Activated T-helper 17 cell treated with anti-CD3 and anti-CD28 coated beads, Interleukin-2, amount 50 U/mL, for 72 hours (primary cell): ENCODE measurements at regions not wholly inside any gene's neighbourhood (a gene's known extent, or its start where the extent isn't known, plus 50 kb on each side); places are given as distances from the start of the nearest gene placed in this dataset.

Experiments used
- ATAC-seq: fragments of 150-1000 bp; cut with Tn5 transposase; replicated peaks from 2 replicates; pipeline ENCODE4 v1.10.0; 2021; ENCODE audit warnings: mild to moderate bottlenecking, moderate library complexity
- H3K27ac Mint-ChIP-seq: one replicate; pipeline ENCODE4 v1.8.0; 2022; ENCODE audit warnings: mixed read lengths
- H3K27me3 Mint-ChIP-seq: one replicate; pipeline ENCODE4 v1.8.0; 2022; ENCODE audit warnings: mixed read lengths
- H3K36me3 Mint-ChIP-seq: one replicate; pipeline ENCODE4 v1.8.0; 2022; ENCODE audit warnings: low read depth, mild to moderate bottlenecking, mixed read lengths
- H3K4me1 Mint-ChIP-seq: one replicate; pipeline ENCODE4 v1.8.0; 2022; ENCODE audit warnings: mixed read lengths
- H3K4me3 Mint-ChIP-seq: one replicate; pipeline ENCODE4 v1.8.0; 2022; ENCODE audit warnings: mild to moderate bottlenecking, mixed read lengths
- H3K9me3 Mint-ChIP-seq: one replicate; pipeline ENCODE4 v1.8.0; 2022; ENCODE audit warnings: mixed read lengths

DNA sequence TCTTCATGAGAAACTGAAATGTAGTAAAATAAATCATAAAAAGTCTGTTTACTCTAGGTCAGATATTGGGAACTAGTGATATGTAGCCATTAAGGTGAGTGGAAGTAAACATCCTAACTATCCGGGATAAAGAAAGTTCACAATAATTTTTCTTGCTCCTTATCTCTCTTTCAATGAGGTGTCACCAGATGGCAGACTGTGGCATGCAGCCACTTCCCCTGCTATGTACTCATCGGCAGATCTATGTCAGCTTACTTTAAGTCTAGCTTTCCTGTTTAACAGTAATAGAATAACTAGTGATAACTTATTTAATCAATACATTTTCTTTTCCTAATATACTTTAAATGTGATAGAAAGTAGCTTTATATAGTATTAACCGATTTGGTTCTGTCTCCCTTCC is 181.9 kb downstream of the NDFIP2 start:
- Mint-ChIP-seq H3K4me1 (no peaks in the 10 kb centered on the region), H3K36me3 (no peaks in the 10 kb centered on the region), H3K27me3 (peaks cover 12% of the 10 kb centered on the region), H3K9me3 (no peaks in the 10 kb centered on the region), H3K27ac (no peak overlapping the region), H3K4me3 (no peak overlapping the region)
- ATAC-seq: no peak

DNA sequence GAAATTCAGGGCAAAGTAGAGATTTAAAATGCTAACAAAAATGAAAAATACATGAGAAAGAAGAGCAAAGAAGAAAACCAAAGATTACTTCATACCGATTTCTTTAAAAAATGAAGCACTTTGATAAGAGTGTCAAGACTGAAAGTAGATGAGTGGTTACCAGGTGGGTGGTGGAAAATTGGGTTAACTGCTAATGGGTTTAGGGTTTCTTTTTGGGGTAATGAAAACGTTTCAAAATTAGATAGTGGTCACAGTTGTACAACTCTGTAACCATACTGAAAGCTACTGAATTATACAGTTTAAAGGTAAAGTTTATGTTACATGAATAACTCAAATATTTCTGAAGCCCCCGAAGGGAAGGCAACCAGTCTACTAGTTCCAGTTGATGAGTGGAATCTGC is 179.4 kb downstream of the NDFIP2 start:
- no peak for ATAC-seq
- Mint-ChIP-seq H3K36me3 (no peaks in the 10 kb centered on the region), H3K9me3 (no peaks in the 10 kb centered on the region), H3K4me1 (no peaks in the 10 kb centered on the region), H3K27ac (no peak overlapping the region), H3K4me3 (no peak overlapping the region), H3K27me3 (peaks cover 12% of the 10 kb centered on the region)

DNA sequence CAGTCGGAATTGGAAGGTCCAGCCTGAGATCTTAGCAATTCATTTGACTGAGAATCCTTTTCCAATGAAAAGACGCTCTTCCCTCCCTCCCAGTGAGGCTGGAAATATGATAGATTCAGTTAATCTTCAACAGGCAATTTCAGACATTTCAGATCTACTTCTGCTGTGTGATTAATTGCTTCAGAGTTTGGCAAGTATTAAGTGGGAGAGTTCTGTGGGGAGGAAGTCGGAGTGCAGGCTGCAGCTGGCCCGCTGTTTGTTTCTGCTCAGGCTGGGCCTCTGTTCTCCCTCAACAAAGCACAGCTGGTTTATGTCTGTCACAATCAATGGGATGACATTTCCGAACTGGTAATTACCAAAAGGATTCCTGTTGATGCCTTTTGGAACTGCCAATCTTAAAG is 178.2 kb downstream of the NDFIP2 start:
- H3K9me3 Mint-ChIP-seq: no peaks in the 10 kb centered on the region
- peaks cover 12% of the 10 kb centered on the region for H3K27me3 Mint-ChIP-seq
- no peak overlapping the region for H3K4me3 Mint-ChIP-seq
- no peak for ATAC-seq
- no peak overlapping the region for H3K27ac Mint-ChIP-seq
- H3K4me1 Mint-ChIP-seq: no peaks in the 10 kb centered on the region
- no peaks in the 10 kb centered on the region for H3K36me3 Mint-ChIP-seq

DNA sequence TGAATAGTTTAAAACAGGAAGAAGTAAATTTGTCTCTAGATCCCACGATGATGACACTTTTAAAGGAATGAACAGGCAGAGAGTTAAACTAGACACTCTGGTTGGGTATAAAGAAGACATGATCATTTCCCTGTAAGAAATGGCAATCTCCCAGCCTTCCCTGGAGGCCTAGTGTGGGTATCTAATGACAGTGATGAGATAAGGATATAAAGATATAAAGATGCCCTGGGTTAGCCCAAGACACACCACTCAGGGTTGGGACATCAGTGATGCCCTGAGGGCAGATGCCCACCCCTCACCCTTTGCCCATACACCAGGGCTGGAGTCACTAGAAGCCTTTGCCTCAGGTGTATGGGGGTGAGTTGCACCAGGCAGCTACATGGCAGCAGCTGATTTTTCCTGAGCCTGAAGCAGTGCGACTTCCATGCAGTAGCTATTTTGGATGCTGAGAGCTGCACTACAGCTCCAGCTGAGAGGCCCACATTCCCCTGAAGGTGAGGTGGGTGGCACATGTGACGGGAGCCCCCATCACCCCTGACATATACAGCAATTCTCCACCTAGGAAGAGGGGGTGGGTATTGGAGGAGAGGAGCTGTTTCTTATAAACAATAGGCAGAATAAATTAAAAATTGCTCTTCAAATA is 177.5 kb downstream of the NDFIP2 start:
- no peak for ATAC-seq
- no peaks in the 10 kb centered on the region for H3K36me3 Mint-ChIP-seq
- peaks cover 13% of the 10 kb centered on the region for H3K27me3 Mint-ChIP-seq
- H3K27ac Mint-ChIP-seq: no peak overlapping the region
- H3K9me3 Mint-ChIP-seq: no peaks in the 10 kb centered on the region
- no peaks in the 10 kb centered on the region for H3K4me1 Mint-ChIP-seq
- H3K4me3 Mint-ChIP-seq: no peak overlapping the region

DNA sequence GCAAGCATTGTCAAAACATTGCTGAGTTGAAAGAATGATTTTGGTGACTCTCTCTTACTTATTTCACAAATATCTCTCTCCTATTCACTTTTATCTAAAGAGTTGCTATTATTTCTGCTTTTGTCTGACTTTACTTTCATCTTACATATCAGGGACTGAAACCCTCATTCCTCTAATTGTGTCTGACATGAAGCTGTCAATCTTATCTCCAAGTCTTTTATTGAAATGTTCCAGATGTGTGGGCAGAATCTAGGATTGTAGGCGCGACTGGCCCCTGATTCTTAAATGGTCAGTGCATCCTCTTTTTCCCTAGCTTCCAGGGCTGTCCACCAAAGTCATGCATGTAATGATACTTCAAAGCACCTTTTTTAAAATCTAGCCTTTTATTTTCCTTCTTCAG is 174.6 kb downstream of the NDFIP2 start:
- H3K27me3 Mint-ChIP-seq: peaks cover 12% of the 10 kb centered on the region
- H3K4me1 Mint-ChIP-seq: no peaks in the 10 kb centered on the region
- ATAC-seq: no peak
- H3K27ac Mint-ChIP-seq: no peak overlapping the region
- no peaks in the 10 kb centered on the region for H3K9me3 Mint-ChIP-seq
- no peak overlapping the region for H3K4me3 Mint-ChIP-seq
- H3K36me3 Mint-ChIP-seq: no peaks in the 10 kb centered on the region

DNA sequence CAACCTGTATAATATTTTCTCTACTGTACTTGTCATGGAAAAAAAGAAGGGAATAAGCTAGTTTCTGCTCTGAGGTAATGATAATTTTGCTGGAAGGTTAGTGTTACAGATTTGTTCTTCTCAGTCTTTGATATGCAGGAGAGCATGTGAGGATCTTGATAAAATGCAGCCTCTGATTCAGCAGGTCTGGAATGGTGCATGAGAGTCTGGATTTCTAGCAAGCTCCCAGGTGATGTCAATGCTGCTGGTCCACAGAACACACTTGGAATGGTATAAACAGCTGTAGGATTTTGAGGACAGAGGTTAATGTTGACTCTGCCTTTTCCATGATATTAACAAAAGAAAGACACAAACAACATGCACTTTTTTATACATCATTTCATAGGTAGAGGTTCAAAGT is 173.6 kb downstream of the NDFIP2 start:
- Mint-ChIP-seq H3K4me3 (no peak overlapping the region), H3K27me3 (peaks cover 8% of the 10 kb centered on the region), H3K9me3 (no peaks in the 10 kb centered on the region), H3K36me3 (no peaks in the 10 kb centered on the region), H3K4me1 (no peaks in the 10 kb centered on the region), H3K27ac (no peak overlapping the region)
- ATAC-seq: no peak

DNA sequence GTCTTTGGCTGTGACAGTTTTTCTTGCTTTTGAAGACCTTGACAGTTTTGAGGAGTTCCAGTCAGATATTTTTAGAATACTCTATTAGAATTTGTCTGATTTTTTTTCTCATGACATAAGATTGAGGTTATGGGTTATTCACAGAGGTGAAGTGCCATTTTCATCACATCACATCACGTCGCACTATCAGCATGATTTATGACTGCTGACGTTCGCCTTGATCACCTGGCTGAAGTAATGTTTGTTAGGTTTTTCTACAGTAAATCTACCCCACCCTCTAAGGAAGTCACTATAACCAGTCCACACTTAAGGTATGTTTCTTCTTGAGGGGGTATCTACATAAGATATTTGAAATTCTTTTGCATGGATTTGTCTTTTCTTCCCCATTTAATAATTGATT is 169.7 kb downstream of the NDFIP2 start:
- H3K4me1 Mint-ChIP-seq: no peaks in the 10 kb centered on the region
- no peaks in the 10 kb centered on the region for H3K36me3 Mint-ChIP-seq
- H3K4me3 Mint-ChIP-seq: no peak overlapping the region
- H3K9me3 Mint-ChIP-seq: no peaks in the 10 kb centered on the region
- no peak for ATAC-seq
- H3K27me3 Mint-ChIP-seq: peaks cover 9% of the 10 kb centered on the region
- H3K27ac Mint-ChIP-seq: no peak overlapping the region

GRCh38 chr13:79648191-79648590 is 167.2 kb downstream of the NDFIP2 start:
- Mint-ChIP-seq H3K9me3 (no peaks in the 10 kb centered on the region), H3K4me3 (no peak overlapping the region), H3K27ac (no peak overlapping the region), H3K4me1 (no peaks in the 10 kb centered on the region), H3K27me3 (peaks cover 13% of the 10 kb centered on the region), H3K36me3 (no peaks in the 10 kb centered on the region)
- no peak for ATAC-seq

- H3K4me1 Mint-ChIP-seq: no peaks in the 10 kb centered on the region
Observed at GRCh38 chr13:79647533-79647932, 166.6 kb downstream of the NDFIP2 start.

GRCh38 chr13:79646880-79647279 is 165.9 kb downstream of the NDFIP2 start:
- Mint-ChIP-seq H3K27ac (no peak overlapping the region), H3K4me3 (no peak overlapping the region), H3K4me1 (no peaks in the 10 kb centered on the region), H3K27me3 (peaks cover 19% of the 10 kb centered on the region), H3K36me3 (no peaks in the 10 kb centered on the region), H3K9me3 (peaks cover 5% of the 10 kb centered on the region)
- ATAC-seq: no peak

More at GRCh38 chr13:79647533-79647932, 166.6 kb downstream of the NDFIP2 start:
- peaks cover 15% of the 10 kb centered on the region for H3K27me3 Mint-ChIP-seq
- peaks cover 1% of the 10 kb centered on the region for H3K9me3 Mint-ChIP-seq
- no peaks in the 10 kb centered on the region for H3K36me3 Mint-ChIP-seq
- H3K27ac Mint-ChIP-seq: no peak overlapping the region
- no peak overlapping the region for H3K4me3 Mint-ChIP-seq
- no peak for ATAC-seq

- Mint-ChIP-seq H3K27me3 (peaks cover 19% of the 10 kb centered on the region), H3K4me1 (no peaks in the 10 kb centered on the region), H3K36me3 (no peaks in the 10 kb centered on the region), H3K4me3 (no peak overlapping the region), H3K9me3 (peaks cover 5% of the 10 kb centered on the region), H3K27ac (no peak overlapping the region)
- ATAC-seq: no peak
Observed at GRCh38 chr13:79645569-79645968, 164.6 kb downstream of the NDFIP2 start.

GRCh38 chr13:79642596-79642995 is 161.6 kb downstream of the NDFIP2 start:
- Mint-ChIP-seq H3K27ac (no peak overlapping the region), H3K36me3 (no peaks in the 10 kb centered on the region), H3K9me3 (peaks cover 5% of the 10 kb centered on the region), H3K4me1 (no peaks in the 10 kb centered on the region), H3K4me3 (no peak overlapping the region), H3K27me3 (peaks cover 19% of the 10 kb centered on the region)
- no peak for ATAC-seq

- ATAC-seq: no peak
- no peaks in the 10 kb centered on the region for H3K36me3 Mint-ChIP-seq
- peaks cover 9% of the 10 kb centered on the region for H3K27me3 Mint-ChIP-seq
- H3K4me3 Mint-ChIP-seq: no peak overlapping the region
- H3K4me1 Mint-ChIP-seq: no peaks in the 10 kb centered on the region
- H3K9me3 Mint-ChIP-seq: peaks cover under 1% of the 10 kb centered on the region
- H3K27ac Mint-ChIP-seq: no peak overlapping the region
Observed at GRCh38 chr13:79637133-79637763, 156.3 kb downstream of the NDFIP2 start.

DNA sequence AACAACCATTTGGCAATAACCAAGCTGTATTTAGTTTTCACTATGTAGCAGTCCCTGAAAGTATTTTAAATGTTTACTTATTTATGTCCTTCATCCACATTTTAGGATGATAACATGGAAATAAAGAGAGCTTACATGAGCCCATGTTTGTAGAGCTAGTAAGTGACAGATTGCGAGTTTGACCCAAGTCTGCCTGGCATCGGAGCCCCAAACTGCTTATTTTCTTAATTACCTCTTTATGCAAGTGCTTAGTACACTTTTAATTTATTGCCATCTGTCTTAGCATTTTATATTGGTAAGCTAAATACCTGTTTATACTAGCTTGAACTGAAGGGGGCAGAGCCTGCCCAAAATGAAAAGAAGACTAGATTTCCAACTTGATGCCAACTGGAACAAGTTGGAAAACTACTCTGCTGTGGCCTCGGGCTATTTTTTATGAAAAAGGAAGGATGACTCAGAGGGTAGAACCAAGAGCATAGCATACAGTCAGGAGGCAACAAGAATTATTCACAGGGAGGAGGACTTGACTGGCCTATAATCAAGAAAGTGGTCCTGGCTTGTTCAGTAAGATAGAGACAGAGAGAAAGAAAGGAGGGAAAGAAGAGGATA is 150.2 kb downstream of the NDFIP2 start:
- H3K9me3 Mint-ChIP-seq: peaks cover 3% of the 10 kb centered on the region
- H3K4me3 Mint-ChIP-seq: no peak overlapping the region
- H3K27ac Mint-ChIP-seq: no peak overlapping the region
- peaks cover 9% of the 10 kb centered on the region for H3K27me3 Mint-ChIP-seq
- no peaks in the 10 kb centered on the region for H3K36me3 Mint-ChIP-seq
- peaks cover 3% of the 10 kb centered on the region for H3K4me1 Mint-ChIP-seq
- ATAC-seq: no peak

- no peaks in the 10 kb centered on the region for H3K36me3 Mint-ChIP-seq
- H3K9me3 Mint-ChIP-seq: peaks cover 3% of the 10 kb centered on the region
- H3K4me3 Mint-ChIP-seq: no peak overlapping the region
- H3K4me1 Mint-ChIP-seq: peaks cover 3% of the 10 kb centered on the region
- no peak overlapping the region for H3K27ac Mint-ChIP-seq
- ATAC-seq: no peak
- H3K27me3 Mint-ChIP-seq: peaks cover 15% of the 10 kb centered on the region
Observed at GRCh38 chr13:79628463-79628862, 147.5 kb downstream of the NDFIP2 start.
